IMR-90 (cell line): ENCODE measurements at regions not wholly inside any gene's neighbourhood (a gene's known extent, or its start where the extent isn't known, plus 50 kb on each side); places are given as distances from the start of the nearest gene placed in this dataset.

ENCODE experiments used
- ATAC-seq: fragments of 200-7000 bp; cut with Tn5 transposase; 2 replicates; pipeline ENCODE4 v1.9.1; 2020; ENCODE audit warnings: low read depth, mild to moderate bottlenecking, moderate library complexity
- BruUV-seq: library from RNA; stranded (reverse); fragments of 400-500 nt; replicated peaks from 2 replicates; lab custom pipeline; 2021; lab: Mats Ljungman, UMichigan
- CTCF ChIA-PET: fragments of 300-600 bp; formaldehyde crosslinking; extraction: SDS; loops from one replicate; lab custom pipeline; 2021; ENCODE audit warnings: antibody characterized with exemption; lab: Yijun Ruan, JAX
- POLR2A ChIA-PET: fragments of 300-600 bp; sonication (Branson Sonifier 250); formaldehyde crosslinking; loops from one replicate; lab custom pipeline; 2022; ENCODE audit warnings: antibody characterized with exemption; ENCODE audit not compliant: unreplicated experiment; lab: Charles Lee
- DNase-seq: peaks from one replicate; pipeline ENCODE4 v3.0.0; 2013
- H2AFZ ChIP-seq: replicated peaks from 2 replicates; pipeline ENCODE3; 2013; ENCODE audit warnings: low read length, mild to moderate bottlenecking; ENCODE audit not compliant: poor library complexity
- H2AK5ac ChIP-seq: 2 replicates; pipeline ENCODE4 v1.6.1; 2013; ENCODE audit warnings: low read depth, low read length, inconsistent platforms
- H2AK9ac ChIP-seq: replicated peaks from 2 replicates; pipeline ENCODE3; 2013; ENCODE audit warnings: mild to moderate bottlenecking, low read depth, low read length, moderate library complexity; ENCODE audit not compliant: poor library complexity
- H2BK120ac ChIP-seq: 2 replicates; pipeline ENCODE4 v1.6.1; 2013; ENCODE audit warnings: low read depth, low read length, inconsistent platforms
- H2BK15ac ChIP-seq: 3 replicates; pipeline ENCODE4 v1.6.1; 2013; ENCODE audit warnings: low read depth, low read length, inconsistent platforms
- H2BK20ac ChIP-seq: 2 replicates; pipeline ENCODE4 v1.6.1; 2013; ENCODE audit warnings: low read depth, mild to moderate bottlenecking, inconsistent platforms, low read length, moderate library complexity
- H2BK5ac ChIP-seq: 2 replicates; pipeline ENCODE4 v1.6.1; 2013; ENCODE audit warnings: mild to moderate bottlenecking, low read depth, low read length, inconsistent platforms; ENCODE audit not compliant: poor library complexity, severe bottlenecking
- H3K14ac ChIP-seq: replicated peaks from 2 replicates; pipeline ENCODE4 v1.6.1; 2013; ENCODE audit warnings: low read depth, low read length, inconsistent platforms
- H3K18ac ChIP-seq: 2 replicates; pipeline ENCODE4 v1.6.1; 2013; ENCODE audit warnings: low read depth, low read length, control low read depth
- H3K23ac ChIP-seq: 2 replicates; pipeline ENCODE4 v1.6.1; 2013; ENCODE audit warnings: low read depth, low read length, inconsistent platforms
- H3K27ac ChIP-seq: 2 replicates; pipeline ENCODE4 v1.5.1; 2013; ENCODE audit warnings: mild to moderate bottlenecking, control low read depth, low read length; ENCODE audit not compliant: insufficient read depth
- H3K27me3 ChIP-seq: 2 replicates; pipeline ENCODE4 v1.6.1; 2013; ENCODE audit warnings: low read length; ENCODE audit not compliant: control insufficient read depth, insufficient read depth
- H3K36me3 ChIP-seq: 2 replicates; pipeline ENCODE4 v1.6.1; 2013; ENCODE audit warnings: low read length, mixed read lengths; ENCODE audit not compliant: control insufficient read depth, insufficient read depth
- H3K4ac ChIP-seq: 2 replicates; pipeline ENCODE4 v1.6.1; 2013; ENCODE audit warnings: low read depth, low read length, inconsistent platforms
- H3K4me1 ChIP-seq: 2 replicates; pipeline ENCODE4 v1.6.1; 2013; ENCODE audit warnings: low read length, mixed read lengths; ENCODE audit not compliant: control insufficient read depth, insufficient read depth
- H3K4me2 ChIP-seq: 2 replicates; pipeline ENCODE4 v1.6.1; 2013; ENCODE audit warnings: low read depth, mild to moderate bottlenecking, control low read depth, low read length, moderate library complexity
- H3K4me3 ChIP-seq: 2 replicates; pipeline ENCODE4 v1.5.1; 2013; ENCODE audit warnings: low read depth, mild to moderate bottlenecking, control low read depth, low read length, moderate library complexity; ENCODE audit not compliant: insufficient read depth
- H3K56ac ChIP-seq: 2 replicates; pipeline ENCODE4 v1.6.1; 2013; ENCODE audit warnings: low read length, inconsistent platforms; ENCODE audit not compliant: insufficient read depth; ENCODE audit errors: extremely low read depth
- H3K79me1 ChIP-seq, 2 experiments: 2 replicates each; pipeline ENCODE4 v1.6.1; 2013; ENCODE audit warnings: low read length in 2 of 2, inconsistent platforms in 1 of 2, low read depth in 1 of 2
- H3K9ac ChIP-seq: 2 replicates; pipeline ENCODE4 v1.6.1; 2013; ENCODE audit warnings: low read depth, low read length, control low read depth
- H3K9me1 ChIP-seq: 2 replicates; pipeline ENCODE4 v1.6.1; 2013; ENCODE audit warnings: low read length, inconsistent platforms; ENCODE audit not compliant: insufficient read depth
- H3K9me3 ChIP-seq: 2 replicates; pipeline ENCODE4 v1.6.1; 2013; ENCODE audit warnings: low read length; ENCODE audit not compliant: control insufficient read depth, insufficient read depth
- H4K20me1 ChIP-seq: 2 replicates; pipeline ENCODE4 v1.6.1; 2013; ENCODE audit warnings: low read length, inconsistent platforms; ENCODE audit not compliant: insufficient read depth
- H4K5ac ChIP-seq: 2 replicates; pipeline ENCODE4 v1.6.1; 2013; ENCODE audit warnings: mild to moderate bottlenecking, low read depth, low read length, control low read depth
- H4K8ac ChIP-seq, 2 experiments: 2 replicates each; pipeline ENCODE4 v1.6.1; 2013; ENCODE audit warnings: low read depth in 2 of 2, low read length in 2 of 2, control low read depth in 1 of 2, inconsistent platforms in 1 of 2
- H4K91ac ChIP-seq: 2 replicates; pipeline ENCODE4 v1.6.1; 2013; ENCODE audit warnings: low read depth, low read length, inconsistent platforms; ENCODE audit not compliant: insufficient read depth
- BHLHE40 ChIP-seq: fragments of 150-350 bp; IDR thresholded peaks from 2 replicates; pipeline ENCODE4 v1.6.1; 2016; ENCODE audit warnings: mild to moderate bottlenecking, low read depth, low read length
- CEBPB ChIP-seq: IDR thresholded peaks from 2 replicates; pipeline ENCODE4 v1.6.1; 2012; ENCODE audit warnings: low read depth, low read length, improper control_type of control experiment
- FOS ChIP-seq: fragments of 150-350 bp; IDR thresholded peaks from 2 replicates; pipeline ENCODE4 v1.6.1; 2016; ENCODE audit warnings: low read depth, low read length
- MAFK ChIP-seq: IDR thresholded peaks from 2 replicates; pipeline ENCODE4 v1.6.1; 2012; ENCODE audit warnings: low read depth, low read length, improper control_type of control experiment
- MAZ ChIP-seq: IDR thresholded peaks from 2 replicates; pipeline ENCODE4 v1.6.1; 2012; ENCODE audit warnings: low read depth, mild to moderate bottlenecking, low read length, improper control_type of control experiment, moderate library complexity, borderline replicate concordance
- MXI1 ChIP-seq: IDR thresholded peaks from 2 replicates; pipeline ENCODE4 v1.6.1; 2012; ENCODE audit warnings: low read depth, mild to moderate bottlenecking, low read length, moderate library complexity, borderline replicate concordance
- POLR2A ChIP-seq: IDR thresholded peaks from 2 replicates; pipeline ENCODE4 v1.6.1; 2012; ENCODE audit warnings: mild to moderate bottlenecking, low read depth, low read length
- RCOR1 ChIP-seq: IDR thresholded peaks from 2 replicates; pipeline ENCODE4 v1.6.1; 2012; ENCODE audit warnings: mild to moderate bottlenecking, low read length, improper control_type of control experiment; ENCODE audit not compliant: insufficient replicate concordance
- RFX5 ChIP-seq: IDR thresholded peaks from 2 replicates; pipeline ENCODE4 v1.8.0; 2012; ENCODE audit warnings: low read depth, mild to moderate bottlenecking, low read length, moderate library complexity
- SMC3 ChIP-seq: fragments of 150-350 bp; IDR thresholded peaks from 2 replicates; pipeline ENCODE4 v1.6.1; 2016; ENCODE audit warnings: low read depth, mild to moderate bottlenecking, antibody characterized with exemption, low read length, moderate library complexity
- WGBS, 2 experiments: methylation state at CpG; one replicate each; pipeline versions ENCODE4 v1.1.5 to v1.1.7; 2013; ENCODE audit warnings: missing lambda C conversion rate in 2 of 2; ENCODE audit not compliant: insufficient read length in 1 of 2; ENCODE audit errors: extremely low coverage in 2 of 2; 5-methylcytosine and 5-hydroxymethylcytosine counted together
- dilution Hi-C: fragments of 300-500 bp; cut with HindIII; formaldehyde crosslinking; loops from one replicate; pipeline ENCODE4 v1.14.3; 2018; ENCODE audit warnings: low sequenced_read_pairs; ENCODE audit not compliant: unreplicated experiment
- in situ Hi-C: fragments of 300-500 bp; cut with MboI; formaldehyde crosslinking; loops from 3 replicates; pipeline ENCODE4 v1.14.3; 2019; ENCODE audit warnings: low sequenced_read_pairs, inconsistent platforms, mixed read lengths
- intact Hi-C: fragments of 100-400 bp; cut with micrococcal nuclease; formaldehyde crosslinking; loops from 2 replicates; pipeline ENCODE4 v1.10.0; 2022
- TF ChIP-seq, protein P1 (sequence below): fragments of 150-350 bp; IDR thresholded peaks from 2 replicates; pipeline ENCODE4 v1.6.1; 2017; ENCODE audit warnings: mild to moderate bottlenecking, antibody characterized with exemption, low read length, low read depth
- TF ChIP-seq, protein P2 (sequence below): fragments of 150-350 bp; IDR thresholded peaks from 2 replicates; pipeline ENCODE4 v1.6.1; 2016; ENCODE audit warnings: low read depth, mild to moderate bottlenecking, low read length, moderate library complexity, borderline replicate concordance
- TF ChIP-seq, protein P3 (sequence below): conservative IDR thresholded peaks from 2 replicates; pipeline ENCODE4 v1.5.1; 2012; ENCODE audit warnings: mild to moderate bottlenecking, low read depth, low read length, improper control_type of control experiment

DNA sequence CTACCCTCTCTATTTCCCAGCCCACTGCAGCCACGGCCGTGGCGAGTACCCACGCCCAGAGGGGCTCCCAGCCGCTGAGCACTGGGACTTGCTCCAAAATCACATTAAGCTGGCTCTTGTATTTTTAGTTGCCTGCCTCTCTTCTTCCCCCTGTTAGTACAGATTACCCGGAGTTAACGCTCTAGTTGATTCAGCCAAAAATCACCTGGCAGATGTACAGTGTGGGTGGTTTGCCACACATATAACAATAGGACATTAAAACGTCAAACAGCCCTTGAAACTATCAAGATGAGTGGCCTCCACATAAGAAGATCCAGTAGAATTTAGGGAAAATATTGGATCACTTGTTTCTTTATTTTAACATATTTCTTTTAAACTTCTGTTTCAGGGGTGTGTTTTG, 268.8 kb upstream of the PRDM1 start:
- dilution Hi-C loops, result no loop called here
- no peak overlapping the region for H4K8ac ChIP-seq
- H2AK5ac ChIP-seq, result no peak overlapping the region

More for the DNA sequence above, 268.8 kb upstream of the PRDM1 start:
- Histone ChIP-seq H4K5ac (no peak overlapping the region), H4K20me1 (no peaks in the 10 kb centered on the region), H3K56ac (no peak overlapping the region), H3K4me2 (no peak overlapping the region), H2BK15ac (no peak overlapping the region), H3K4me1 (no peaks in the 10 kb centered on the region; the same call in 1 of the 2 replicates), H3K36me3 (no peaks in the 10 kb centered on the region), H3K9me1 (no peaks in the 10 kb centered on the region), H3K9me3 (peaks cover 2% of the 10 kb centered on the region), H3K23ac (no peak overlapping the region), H2AFZ (no peak overlapping the region), H3K14ac (no peak overlapping the region), H2BK120ac (no peak overlapping the region), H4K91ac (no peak overlapping the region), H3K27me3 (no peaks in the 10 kb centered on the region), H3K4ac (no peak overlapping the region), H3K27ac (no peak overlapping the region), H2BK20ac (no peak overlapping the region), H3K79me1 (no peaks in the 10 kb centered on the region), H2BK5ac (no peak overlapping the region), H3K9ac (no peak overlapping the region), H3K18ac (no peak overlapping the region), H2AK9ac (no peak overlapping the region), H3K4me3 (no peak overlapping the region)
- intact Hi-C loops, result no loop called here
- ATAC-seq (no peak), DNase-seq (no peak)
- ChIA-PET CTCF (no interaction called here), POLR2A (no interaction called here)
- TF ChIP-seq SMC3, result no peak
- no peak for TF ChIP-seq POLR2A
- TF ChIP-seq, protein P1, sequence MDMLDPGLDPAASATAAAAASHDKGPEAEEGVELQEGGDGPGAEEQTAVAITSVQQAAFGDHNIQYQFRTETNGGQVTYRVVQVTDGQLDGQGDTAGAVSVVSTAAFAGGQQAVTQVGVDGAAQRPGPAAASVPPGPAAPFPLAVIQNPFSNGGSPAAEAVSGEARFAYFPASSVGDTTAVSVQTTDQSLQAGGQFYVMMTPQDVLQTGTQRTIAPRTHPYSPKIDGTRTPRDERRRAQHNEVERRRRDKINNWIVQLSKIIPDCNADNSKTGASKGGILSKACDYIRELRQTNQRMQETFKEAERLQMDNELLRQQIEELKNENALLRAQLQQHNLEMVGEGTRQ, result no peak
- TF ChIP-seq MAFK, result no peak
- TF ChIP-seq CEBPB, result no peak
- TF ChIP-seq RFX5, result no peak
- TF ChIP-seq, protein P2, sequence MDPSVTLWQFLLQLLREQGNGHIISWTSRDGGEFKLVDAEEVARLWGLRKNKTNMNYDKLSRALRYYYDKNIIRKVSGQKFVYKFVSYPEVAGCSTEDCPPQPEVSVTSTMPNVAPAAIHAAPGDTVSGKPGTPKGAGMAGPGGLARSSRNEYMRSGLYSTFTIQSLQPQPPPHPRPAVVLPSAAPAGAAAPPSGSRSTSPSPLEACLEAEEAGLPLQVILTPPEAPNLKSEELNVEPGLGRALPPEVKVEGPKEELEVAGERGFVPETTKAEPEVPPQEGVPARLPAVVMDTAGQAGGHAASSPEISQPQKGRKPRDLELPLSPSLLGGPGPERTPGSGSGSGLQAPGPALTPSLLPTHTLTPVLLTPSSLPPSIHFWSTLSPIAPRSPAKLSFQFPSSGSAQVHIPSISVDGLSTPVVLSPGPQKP, result no peak
- no peak for TF ChIP-seq MAZ
- TF ChIP-seq FOS, result no peak
- no peak for TF ChIP-seq RCOR1
- TF ChIP-seq, protein P3, sequence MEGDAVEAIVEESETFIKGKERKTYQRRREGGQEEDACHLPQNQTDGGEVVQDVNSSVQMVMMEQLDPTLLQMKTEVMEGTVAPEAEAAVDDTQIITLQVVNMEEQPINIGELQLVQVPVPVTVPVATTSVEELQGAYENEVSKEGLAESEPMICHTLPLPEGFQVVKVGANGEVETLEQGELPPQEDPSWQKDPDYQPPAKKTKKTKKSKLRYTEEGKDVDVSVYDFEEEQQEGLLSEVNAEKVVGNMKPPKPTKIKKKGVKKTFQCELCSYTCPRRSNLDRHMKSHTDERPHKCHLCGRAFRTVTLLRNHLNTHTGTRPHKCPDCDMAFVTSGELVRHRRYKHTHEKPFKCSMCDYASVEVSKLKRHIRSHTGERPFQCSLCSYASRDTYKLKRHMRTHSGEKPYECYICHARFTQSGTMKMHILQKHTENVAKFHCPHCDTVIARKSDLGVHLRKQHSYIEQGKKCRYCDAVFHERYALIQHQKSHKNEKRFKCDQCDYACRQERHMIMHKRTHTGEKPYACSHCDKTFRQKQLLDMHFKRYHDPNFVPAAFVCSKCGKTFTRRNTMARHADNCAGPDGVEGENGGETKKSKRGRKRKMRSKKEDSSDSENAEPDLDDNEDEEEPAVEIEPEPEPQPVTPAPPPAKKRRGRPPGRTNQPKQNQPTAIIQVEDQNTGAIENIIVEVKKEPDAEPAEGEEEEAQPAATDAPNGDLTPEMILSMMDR, result no peak
- no peak for TF ChIP-seq BHLHE40
- no peak for TF ChIP-seq MXI1
- 93% methylated on average over 3 of the region's 8 CpGs; no CpG with 5 or more reads in 1 of the 2 experiments for WGBS, 2 experiments
- in situ Hi-C loops, result no loop called here
- BruUV-seq, result no TSS peak
